IMR-90 (cell line): ENCODE measurements at regions not wholly inside any gene's neighbourhood (a gene's known extent, or its start where the extent isn't known, plus 50 kb on each side); places are given as distances from the start of the nearest gene placed in this dataset.

Source experiments
- ATAC-seq: fragments of 200-7000 bp; cut with Tn5 transposase; 2 replicates; pipeline ENCODE4 v1.9.1; 2020; ENCODE audit warnings: low read depth, mild to moderate bottlenecking, moderate library complexity
- BruUV-seq: library from RNA; stranded (reverse); fragments of 400-500 nt; replicated peaks from 2 replicates; lab custom pipeline; 2021; lab: Mats Ljungman, UMichigan
- CTCF ChIA-PET: fragments of 300-600 bp; formaldehyde crosslinking; extraction: SDS; loops from one replicate; lab custom pipeline; 2021; ENCODE audit warnings: antibody characterized with exemption; lab: Yijun Ruan, JAX
- POLR2A ChIA-PET: fragments of 300-600 bp; sonication (Branson Sonifier 250); formaldehyde crosslinking; loops from one replicate; lab custom pipeline; 2022; ENCODE audit warnings: antibody characterized with exemption; ENCODE audit not compliant: unreplicated experiment; lab: Charles Lee
- DNase-seq: peaks from one replicate; pipeline ENCODE4 v3.0.0; 2013
- H2AFZ ChIP-seq: replicated peaks from 2 replicates; pipeline ENCODE3; 2013; ENCODE audit warnings: low read length, mild to moderate bottlenecking; ENCODE audit not compliant: poor library complexity
- H2AK5ac ChIP-seq: 2 replicates; pipeline ENCODE4 v1.6.1; 2013; ENCODE audit warnings: low read depth, low read length, inconsistent platforms
- H2AK9ac ChIP-seq: replicated peaks from 2 replicates; pipeline ENCODE3; 2013; ENCODE audit warnings: mild to moderate bottlenecking, low read depth, low read length, moderate library complexity; ENCODE audit not compliant: poor library complexity
- H2BK120ac ChIP-seq: 2 replicates; pipeline ENCODE4 v1.6.1; 2013; ENCODE audit warnings: low read depth, low read length, inconsistent platforms
- H2BK15ac ChIP-seq: 3 replicates; pipeline ENCODE4 v1.6.1; 2013; ENCODE audit warnings: low read depth, low read length, inconsistent platforms
- H2BK20ac ChIP-seq: 2 replicates; pipeline ENCODE4 v1.6.1; 2013; ENCODE audit warnings: low read depth, mild to moderate bottlenecking, inconsistent platforms, low read length, moderate library complexity
- H2BK5ac ChIP-seq: 2 replicates; pipeline ENCODE4 v1.6.1; 2013; ENCODE audit warnings: mild to moderate bottlenecking, low read depth, low read length, inconsistent platforms; ENCODE audit not compliant: poor library complexity, severe bottlenecking
- H3K14ac ChIP-seq: replicated peaks from 2 replicates; pipeline ENCODE4 v1.6.1; 2013; ENCODE audit warnings: low read depth, low read length, inconsistent platforms
- H3K18ac ChIP-seq: 2 replicates; pipeline ENCODE4 v1.6.1; 2013; ENCODE audit warnings: low read depth, low read length, control low read depth
- H3K23ac ChIP-seq: 2 replicates; pipeline ENCODE4 v1.6.1; 2013; ENCODE audit warnings: low read depth, low read length, inconsistent platforms
- H3K27ac ChIP-seq: 2 replicates; pipeline ENCODE4 v1.5.1; 2013; ENCODE audit warnings: mild to moderate bottlenecking, control low read depth, low read length; ENCODE audit not compliant: insufficient read depth
- H3K27me3 ChIP-seq: 2 replicates; pipeline ENCODE4 v1.6.1; 2013; ENCODE audit warnings: low read length; ENCODE audit not compliant: control insufficient read depth, insufficient read depth
- H3K36me3 ChIP-seq: 2 replicates; pipeline ENCODE4 v1.6.1; 2013; ENCODE audit warnings: low read length, mixed read lengths; ENCODE audit not compliant: control insufficient read depth, insufficient read depth
- H3K4ac ChIP-seq: 2 replicates; pipeline ENCODE4 v1.6.1; 2013; ENCODE audit warnings: low read depth, low read length, inconsistent platforms
- H3K4me1 ChIP-seq: 2 replicates; pipeline ENCODE4 v1.6.1; 2013; ENCODE audit warnings: low read length, mixed read lengths; ENCODE audit not compliant: control insufficient read depth, insufficient read depth
- H3K4me2 ChIP-seq: 2 replicates; pipeline ENCODE4 v1.6.1; 2013; ENCODE audit warnings: low read depth, mild to moderate bottlenecking, control low read depth, low read length, moderate library complexity
- H3K4me3 ChIP-seq: 2 replicates; pipeline ENCODE4 v1.5.1; 2013; ENCODE audit warnings: low read depth, mild to moderate bottlenecking, control low read depth, low read length, moderate library complexity; ENCODE audit not compliant: insufficient read depth
- H3K56ac ChIP-seq: 2 replicates; pipeline ENCODE4 v1.6.1; 2013; ENCODE audit warnings: low read length, inconsistent platforms; ENCODE audit not compliant: insufficient read depth; ENCODE audit errors: extremely low read depth
- H3K79me1 ChIP-seq, 2 experiments: 2 replicates each; pipeline ENCODE4 v1.6.1; 2013; ENCODE audit warnings: low read length in 2 of 2, inconsistent platforms in 1 of 2, low read depth in 1 of 2
- H3K9ac ChIP-seq: 2 replicates; pipeline ENCODE4 v1.6.1; 2013; ENCODE audit warnings: low read depth, low read length, control low read depth
- H3K9me1 ChIP-seq: 2 replicates; pipeline ENCODE4 v1.6.1; 2013; ENCODE audit warnings: low read length, inconsistent platforms; ENCODE audit not compliant: insufficient read depth
- H3K9me3 ChIP-seq: 2 replicates; pipeline ENCODE4 v1.6.1; 2013; ENCODE audit warnings: low read length; ENCODE audit not compliant: control insufficient read depth, insufficient read depth
- H4K20me1 ChIP-seq: 2 replicates; pipeline ENCODE4 v1.6.1; 2013; ENCODE audit warnings: low read length, inconsistent platforms; ENCODE audit not compliant: insufficient read depth
- H4K5ac ChIP-seq: 2 replicates; pipeline ENCODE4 v1.6.1; 2013; ENCODE audit warnings: mild to moderate bottlenecking, low read depth, low read length, control low read depth
- H4K8ac ChIP-seq, 2 experiments: 2 replicates each; pipeline ENCODE4 v1.6.1; 2013; ENCODE audit warnings: low read depth in 2 of 2, low read length in 2 of 2, control low read depth in 1 of 2, inconsistent platforms in 1 of 2
- H4K91ac ChIP-seq: 2 replicates; pipeline ENCODE4 v1.6.1; 2013; ENCODE audit warnings: low read depth, low read length, inconsistent platforms; ENCODE audit not compliant: insufficient read depth
- CTCF ChIP-seq: conservative IDR thresholded peaks from 2 replicates; pipeline ENCODE4 v1.5.1; 2012; ENCODE audit warnings: mild to moderate bottlenecking, low read depth, low read length, improper control_type of control experiment
- FOS ChIP-seq: fragments of 150-350 bp; IDR thresholded peaks from 2 replicates; pipeline ENCODE4 v1.6.1; 2016; ENCODE audit warnings: low read depth, low read length
- MAZ ChIP-seq: IDR thresholded peaks from 2 replicates; pipeline ENCODE4 v1.6.1; 2012; ENCODE audit warnings: low read depth, mild to moderate bottlenecking, low read length, improper control_type of control experiment, moderate library complexity, borderline replicate concordance
- POLR2A ChIP-seq: IDR thresholded peaks from 2 replicates; pipeline ENCODE4 v1.6.1; 2012; ENCODE audit warnings: mild to moderate bottlenecking, low read depth, low read length
- WGBS, 2 experiments: methylation state at CpG; one replicate each; pipeline versions ENCODE4 v1.1.5 to v1.1.7; 2013; ENCODE audit warnings: missing lambda C conversion rate in 2 of 2; ENCODE audit not compliant: insufficient read length in 1 of 2; ENCODE audit errors: extremely low coverage in 2 of 2; 5-methylcytosine and 5-hydroxymethylcytosine counted together
- dilution Hi-C: fragments of 300-500 bp; cut with HindIII; formaldehyde crosslinking; loops from one replicate; pipeline ENCODE4 v1.14.3; 2018; ENCODE audit warnings: low sequenced_read_pairs; ENCODE audit not compliant: unreplicated experiment
- in situ Hi-C: fragments of 300-500 bp; cut with MboI; formaldehyde crosslinking; loops from 3 replicates; pipeline ENCODE4 v1.14.3; 2019; ENCODE audit warnings: low sequenced_read_pairs, inconsistent platforms, mixed read lengths
- intact Hi-C: fragments of 100-400 bp; cut with micrococcal nuclease; formaldehyde crosslinking; loops from 2 replicates; pipeline ENCODE4 v1.10.0; 2022
- TF ChIP-seq, protein P1 (sequence below): fragments of 150-350 bp; IDR thresholded peaks from 2 replicates; pipeline ENCODE4 v1.6.1; 2016; ENCODE audit warnings: low read depth, mild to moderate bottlenecking, low read length, moderate library complexity, borderline replicate concordance

- CTCF ChIA-PET = interaction anchor here (0.6 kb wide), 1 partner anchor 24 kb away, joined by 3 read pairs; no protein-coding TSS in a partner anchor
- no peaks in the 10 kb centered on the region for H3K36me3 ChIP-seq
- POLR2A ChIA-PET = no interaction called here
- H3K4me2 ChIP-seq = no peak overlapping the region
- H4K5ac ChIP-seq = no peak overlapping the region
- H3K56ac ChIP-seq = no peak overlapping the region
- H2BK15ac ChIP-seq = no peak overlapping the region
- no peak overlapping the region for H2BK20ac ChIP-seq
- no peaks in the 10 kb centered on the region for H3K9me1 ChIP-seq
- no peak for ATAC-seq
- no peak overlapping the region for H3K27ac ChIP-seq
- intact Hi-C loops = no loop called here
- no peaks in the 10 kb centered on the region for H3K4me1 ChIP-seq
- TF ChIP-seq CTCF = no peak
- TF ChIP-seq MAZ = no peak
- TF ChIP-seq, protein P1, sequence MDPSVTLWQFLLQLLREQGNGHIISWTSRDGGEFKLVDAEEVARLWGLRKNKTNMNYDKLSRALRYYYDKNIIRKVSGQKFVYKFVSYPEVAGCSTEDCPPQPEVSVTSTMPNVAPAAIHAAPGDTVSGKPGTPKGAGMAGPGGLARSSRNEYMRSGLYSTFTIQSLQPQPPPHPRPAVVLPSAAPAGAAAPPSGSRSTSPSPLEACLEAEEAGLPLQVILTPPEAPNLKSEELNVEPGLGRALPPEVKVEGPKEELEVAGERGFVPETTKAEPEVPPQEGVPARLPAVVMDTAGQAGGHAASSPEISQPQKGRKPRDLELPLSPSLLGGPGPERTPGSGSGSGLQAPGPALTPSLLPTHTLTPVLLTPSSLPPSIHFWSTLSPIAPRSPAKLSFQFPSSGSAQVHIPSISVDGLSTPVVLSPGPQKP = no peak
- no peak for TF ChIP-seq FOS
- no peak for TF ChIP-seq POLR2A
- H3K4ac ChIP-seq = no peak overlapping the region
- no peak overlapping the region for H4K91ac ChIP-seq
- no peak overlapping the region for H2AK9ac ChIP-seq
- H2AK5ac ChIP-seq = no peak overlapping the region
- BruUV-seq = no TSS peak
- no peak overlapping the region for H3K9ac ChIP-seq
- no peak overlapping the region for H3K23ac ChIP-seq
- no peak overlapping the region for H3K4me3 ChIP-seq
- no peaks in the 10 kb centered on the region for H3K9me3 ChIP-seq
- H3K79me1 ChIP-seq = no peaks in the 10 kb centered on the region
- H2BK120ac ChIP-seq = no peak overlapping the region
- dilution Hi-C loops = no loop called here
- no CpG with 5 or more reads among the region's 1 CpG for WGBS, 2 experiments
- in situ Hi-C loops = no loop called here
- H4K8ac ChIP-seq = no peak overlapping the region
- H2AFZ ChIP-seq = no peak overlapping the region
- no peak overlapping the region for H3K14ac ChIP-seq
- no peak overlapping the region for H3K18ac ChIP-seq
- H3K27me3 ChIP-seq = no peaks in the 10 kb centered on the region
- H2BK5ac ChIP-seq = no peak overlapping the region
- H4K20me1 ChIP-seq = no peaks in the 10 kb centered on the region
- DNase-seq = no peak
Observed at GRCh38 chr16:56032072-56032471, 156.9 kb upstream of the CES5A start.
